ENCODE measurements at regions not wholly inside any gene's neighbourhood (a gene's known extent, or its start where the extent isn't known, plus 50 kb on each side); places are given as distances from the start of the nearest gene placed in this dataset.

DNA sequence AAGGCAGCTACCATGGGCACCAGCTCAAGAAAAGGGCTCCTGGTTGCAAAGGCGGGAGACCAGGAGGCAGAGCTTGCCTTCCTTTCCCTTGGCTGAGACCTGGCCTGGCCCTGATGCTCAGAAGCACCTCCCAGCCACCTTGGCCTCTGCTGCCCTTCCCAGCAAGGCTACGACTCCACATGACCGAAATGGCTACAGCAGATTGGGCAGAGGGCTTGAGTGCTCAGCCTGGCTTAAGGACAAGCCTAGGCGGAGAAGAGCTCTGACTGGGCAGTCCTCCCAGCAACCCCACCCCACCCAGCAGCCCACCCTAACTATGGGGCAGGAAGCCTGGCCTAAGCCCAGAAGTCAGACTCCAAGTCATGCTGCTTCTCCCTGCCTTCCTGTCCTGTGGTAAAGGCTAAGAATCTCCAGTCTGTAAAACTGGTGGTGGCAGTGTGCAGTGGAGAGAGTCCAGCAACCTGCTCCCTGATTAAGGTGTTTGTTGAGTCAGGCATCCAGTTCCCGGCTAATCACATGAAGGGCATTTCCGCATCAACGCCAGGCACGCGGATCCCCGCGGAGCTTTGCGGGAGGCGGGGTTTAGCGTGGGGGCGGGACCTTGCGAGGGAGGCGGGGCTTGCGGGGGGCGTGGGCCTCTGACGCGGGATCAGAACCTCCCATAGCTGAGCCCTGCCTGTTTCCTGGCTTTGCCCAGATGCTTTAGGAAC is 256.0 kb downstream of the BCL11A start:
- no peak for DNase-seq (ENCODE audit: low read depth in 2 of 3, low spot score in 2 of 3)

DNA sequence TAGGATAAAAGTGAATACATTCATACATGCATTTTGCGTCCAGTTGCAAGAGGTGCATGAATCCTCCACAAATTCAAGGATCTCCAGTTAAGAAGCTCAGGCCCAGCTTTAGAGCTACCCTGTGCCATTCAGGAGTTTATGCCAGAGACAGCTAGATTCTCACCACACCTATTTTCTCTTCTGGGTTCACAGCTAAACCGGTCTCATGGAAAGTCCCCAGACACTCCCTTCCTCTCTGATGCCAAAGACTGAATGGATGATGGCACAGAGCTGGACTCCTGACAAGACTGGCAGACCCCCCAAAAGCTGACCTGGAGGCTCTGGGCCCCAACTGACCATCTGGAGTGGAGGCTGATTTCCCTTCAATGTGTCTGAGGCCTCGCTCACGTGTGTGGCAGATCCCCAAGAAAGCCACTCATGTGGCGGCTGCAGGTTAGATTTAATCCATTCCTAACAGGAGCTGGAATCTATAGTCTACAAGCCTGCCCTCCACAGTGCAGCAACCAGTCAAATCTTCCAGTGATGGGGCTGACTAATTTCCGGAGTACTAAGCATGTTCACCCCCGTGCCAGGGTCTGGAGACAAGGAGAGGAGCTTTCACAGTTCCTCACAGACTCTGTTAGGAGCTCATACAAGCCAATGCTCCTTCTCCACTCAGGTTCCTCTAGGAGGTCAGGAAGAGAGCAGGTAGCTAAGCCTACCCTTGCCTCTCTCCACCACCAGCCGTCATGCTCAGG is 257.1 kb downstream of the BCL11A start:
- no peak for DNase-seq (ENCODE audit: low read depth in 2 of 3, low spot score in 2 of 3)

DNA sequence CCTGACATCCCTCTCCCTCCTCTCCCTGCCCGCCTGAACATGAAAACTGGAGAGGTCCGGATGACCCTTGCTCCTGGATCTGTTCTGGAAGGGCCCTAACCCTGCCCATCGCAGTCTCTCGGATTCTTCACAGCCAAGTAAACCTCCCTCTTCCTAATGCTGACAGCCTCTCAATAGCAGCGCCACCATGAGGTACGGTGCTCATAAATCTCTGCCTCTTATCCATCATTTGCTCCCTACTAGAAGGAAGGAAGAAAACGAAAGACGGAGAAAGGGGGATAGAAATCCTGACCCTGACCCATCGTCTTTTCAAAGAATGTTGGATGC is 257.9 kb downstream of the BCL11A start:
- no peak for DNase-seq (ENCODE audit: low read depth in 2 of 3, low spot score in 2 of 3)

- DNase-seq (ENCODE audit: low read depth in 2 of 3, low spot score in 2 of 3) = no peak
These were observed 258.4 kb downstream of the BCL11A start for GRCh38 chr2:60294901-60295635.

DNA sequence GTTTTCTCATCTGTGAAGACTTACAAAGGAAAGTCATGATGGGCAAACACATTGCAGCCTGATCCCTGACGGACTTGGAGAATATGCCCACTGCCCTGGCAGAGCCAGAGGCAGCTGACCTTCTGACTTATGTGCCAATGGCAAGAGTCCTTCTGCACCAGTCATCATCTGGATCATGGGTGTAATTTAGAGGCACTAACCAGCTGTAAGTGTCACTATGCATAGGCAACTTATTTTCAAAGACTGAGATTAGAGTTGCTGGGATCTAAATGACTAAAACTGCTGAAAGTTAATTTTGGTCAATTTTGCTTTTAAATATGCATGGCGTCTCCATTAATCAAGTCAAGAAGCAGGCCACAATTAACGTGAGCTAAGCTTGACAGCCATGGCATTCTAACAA is 261.2 kb downstream of the BCL11A start:
- no peak for DNase-seq (ENCODE audit: low read depth in 2 of 3, low spot score in 2 of 3)

GRCh38 chr2:60290509-60290908 is 262.9 kb downstream of the BCL11A start:
- no peak for DNase-seq (ENCODE audit: low read depth in 2 of 3, low spot score in 2 of 3)

GRCh38 chr2:60285626-60286316 is 267.7 kb downstream of the BCL11A start:
- no peak for DNase-seq (ENCODE audit: low read depth in 2 of 3, low spot score in 2 of 3)

- no peak for DNase-seq (ENCODE audit: low read depth in 2 of 3, low spot score in 2 of 3)
These were observed 269.8 kb downstream of the BCL11A start for GRCh38 chr2:60283626-60284025.

DNA sequence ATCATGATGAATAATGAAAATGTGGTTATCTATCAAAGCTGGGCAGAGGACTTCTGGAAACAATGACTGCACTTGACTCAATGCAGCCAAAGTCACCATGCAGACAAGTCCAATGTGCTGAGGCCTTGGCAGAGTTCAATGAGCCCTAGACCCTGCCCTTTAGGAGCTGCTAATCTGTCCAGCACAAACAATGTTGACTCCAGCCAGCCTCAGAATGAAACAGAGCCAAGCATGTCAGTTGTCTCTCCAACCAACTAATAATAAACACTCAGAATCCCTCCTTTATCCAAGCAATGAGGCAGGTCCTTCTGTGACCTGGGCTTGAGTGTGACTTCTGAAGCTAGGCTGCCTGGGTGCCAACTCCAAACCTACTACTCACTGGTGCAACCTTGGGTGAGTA is 270.6 kb downstream of the BCL11A start:
- DNase-seq (ENCODE audit: low read depth in 2 of 3, low spot score in 2 of 3) = no peak

DNA sequence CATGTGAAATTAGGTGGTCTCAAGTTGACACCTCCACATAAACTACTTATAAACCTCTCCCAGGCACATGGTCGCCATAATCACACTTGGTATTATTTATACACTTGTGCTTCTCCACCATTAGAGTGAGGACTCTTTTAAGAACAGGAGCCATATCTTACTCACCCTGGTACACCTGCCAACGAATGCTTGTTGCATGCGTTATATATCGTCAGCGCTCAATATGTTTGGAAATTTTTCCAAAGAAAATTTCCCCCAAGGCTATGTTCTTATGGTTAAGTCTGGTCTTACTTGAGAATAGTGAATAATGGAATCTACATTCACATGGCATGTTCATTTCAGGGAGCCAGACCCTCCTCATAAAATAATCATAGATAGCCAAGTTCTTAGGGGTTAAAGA is 271.7 kb downstream of the BCL11A start:
- no peak for DNase-seq (ENCODE audit: low read depth in 2 of 3, low spot score in 2 of 3)

GRCh38 chr2:60280238-60280637 is 273.2 kb downstream of the BCL11A start:
- DNase-seq (ENCODE audit: low read depth in 2 of 3, low spot score in 2 of 3) = no peak

DNA sequence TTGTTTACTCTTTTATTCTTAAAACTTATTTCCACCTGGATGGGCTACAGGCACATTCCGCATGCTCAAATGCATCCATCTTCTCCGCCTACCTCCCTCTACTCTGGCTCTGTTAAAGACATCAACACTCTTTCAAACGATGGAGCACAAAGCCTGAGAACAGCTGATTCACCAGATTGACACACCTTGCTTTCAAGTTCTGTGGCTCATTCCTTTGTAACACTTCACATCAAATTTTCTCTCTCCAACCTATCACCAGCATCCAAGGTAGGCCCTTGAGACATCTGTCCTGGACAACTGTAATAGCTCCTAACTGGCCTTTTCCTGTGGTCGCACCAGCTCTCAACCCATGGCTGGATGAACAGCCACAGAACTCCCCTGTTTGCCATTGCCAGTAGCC is 274.5 kb downstream of the BCL11A start:
- no peak for DNase-seq (ENCODE audit: low read depth in 2 of 3, low spot score in 2 of 3)

- DNase-seq (ENCODE audit: low read depth in 2 of 3, low spot score in 2 of 3) = no peak
These were observed 277.5 kb downstream of the BCL11A start for GRCh38 chr2:60275958-60276357.

GRCh38 chr2:60273836-60274235 is 279.6 kb downstream of the BCL11A start:
- DNase-seq (ENCODE audit: low read depth in 2 of 3, low spot score in 2 of 3) = no peak

DNA sequence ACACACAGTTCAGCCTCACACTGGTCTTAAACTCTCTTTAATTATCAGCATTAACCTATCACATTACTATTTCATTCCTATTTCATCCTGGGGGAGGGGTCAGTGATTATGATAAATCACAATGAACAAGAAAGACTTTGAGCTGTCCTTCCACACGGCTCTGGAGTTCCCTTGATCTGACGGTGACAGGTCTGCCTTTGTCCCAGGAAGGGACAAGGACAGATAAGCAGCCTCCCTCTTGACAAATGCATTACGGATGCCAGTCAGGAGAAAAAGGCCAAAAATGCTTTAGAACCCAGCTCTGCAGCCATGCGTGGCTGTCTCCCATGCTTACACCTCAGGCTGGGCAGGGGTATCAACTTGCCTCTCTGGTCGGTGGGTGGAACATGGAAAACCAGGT is 281.7 kb downstream of the BCL11A start:
- DNase-seq (ENCODE audit: low read depth in 2 of 3, low spot score in 2 of 3) = no peak

- DNase-seq (ENCODE audit: low read depth in 2 of 3, low spot score in 2 of 3) = no peak
These were observed 282.3 kb downstream of the BCL11A start for GRCh38 chr2:60271131-60271530.

GRCh38 chr2:60268661-60269060 is 284.8 kb downstream of the BCL11A start:
- no peak for DNase-seq (ENCODE audit: low read depth in 2 of 3, low spot score in 2 of 3)

GRCh38 chr2:60268032-60268431 is 285.4 kb downstream of the BCL11A start:
- no peak for DNase-seq (ENCODE audit: low read depth in 2 of 3, low spot score in 2 of 3)

GRCh38 chr2:60267122-60267521 is 286.3 kb downstream of the BCL11A start:
- DNase-seq (ENCODE audit: low read depth in 2 of 3, low spot score in 2 of 3) = no peak

GRCh38 chr2:60262178-60262577 is 291.3 kb downstream of the BCL11A start:
- no peak for DNase-seq (ENCODE audit: low read depth in 2 of 3, low spot score in 2 of 3)

- DNase-seq (ENCODE audit: low read depth in 2 of 3, low spot score in 2 of 3) = peak in 1 of 3 donors; percentile 13
These were observed 292.7 kb downstream of the BCL11A start for GRCh38 chr2:60260639-60261296.
